Hindlimb muscle (tissue), 1 donor: ENCODE measurements at regions not wholly inside any gene's neighbourhood (a gene's known extent, or its start where the extent isn't known, plus 50 kb on each side); places are given as distances from the start of the nearest gene placed in this dataset.

ENCODE experiments used
- DNase-seq: peaks from one replicate; pipeline ENCODE4 v3.0.0-alpha.2; 2013

DNA sequence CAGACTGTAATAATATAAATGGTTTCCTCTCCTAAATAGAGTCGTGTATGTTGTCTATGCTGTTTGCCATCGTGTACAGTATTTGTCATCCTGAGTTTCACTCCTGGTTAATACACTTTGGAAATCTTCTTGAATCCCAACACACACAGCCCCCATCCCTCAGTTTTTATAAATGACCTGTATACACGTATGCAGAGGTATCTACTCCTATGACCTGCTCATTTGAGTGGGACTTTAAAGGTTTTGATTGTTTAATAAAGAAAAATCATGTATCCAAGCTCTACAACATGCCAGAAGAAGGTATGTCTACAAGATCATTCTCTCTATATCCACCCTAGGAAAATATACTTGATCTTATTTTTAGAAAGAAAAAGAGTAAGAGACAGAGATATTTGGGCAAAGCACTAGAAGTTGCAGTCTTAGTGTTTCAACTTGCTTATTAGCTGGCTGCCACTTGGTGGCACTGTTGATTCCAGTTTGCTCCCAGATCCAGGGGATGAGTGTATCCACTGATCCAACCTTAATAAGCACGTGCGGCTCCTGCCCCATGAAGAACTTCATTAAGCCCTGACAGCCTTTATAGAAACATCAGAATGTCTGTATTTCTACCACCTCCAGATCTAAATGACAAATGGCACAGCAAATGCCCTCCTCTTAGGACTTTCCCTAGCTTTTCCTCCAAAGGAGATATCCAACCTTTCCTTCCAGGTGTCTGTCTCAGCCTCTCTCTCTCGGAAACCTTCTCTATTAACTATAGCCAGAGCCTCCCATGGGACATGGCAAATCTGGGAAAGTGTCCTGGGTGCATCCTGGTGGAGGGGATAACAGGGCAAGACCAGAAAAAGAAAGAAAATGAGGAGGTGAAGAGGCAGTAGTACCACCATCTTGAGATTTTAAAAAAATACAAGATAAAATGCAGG is 181.6 kb upstream of the NEBL start:
- DNase-seq = peak; percentile 67

DNA sequence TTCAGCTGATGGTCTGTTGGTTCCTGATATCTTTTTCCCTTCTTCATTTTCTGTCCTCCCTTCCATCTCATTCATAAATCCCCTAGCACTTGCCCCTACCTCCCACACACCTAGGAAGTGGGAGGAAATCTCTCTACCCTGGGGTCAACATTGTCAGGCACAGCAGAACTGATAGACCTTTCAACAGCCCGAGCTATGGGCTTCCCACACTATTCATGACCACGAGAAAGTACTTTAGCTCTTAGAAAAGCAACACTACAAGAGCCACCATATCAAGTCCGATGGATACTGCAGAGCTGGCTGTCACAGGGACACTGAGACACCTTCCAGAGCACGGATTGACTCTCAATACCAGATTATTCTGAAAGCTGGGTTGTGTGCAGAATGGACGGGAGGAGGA is 180.6 kb upstream of the NEBL start:
- DNase-seq = no peak

DNA sequence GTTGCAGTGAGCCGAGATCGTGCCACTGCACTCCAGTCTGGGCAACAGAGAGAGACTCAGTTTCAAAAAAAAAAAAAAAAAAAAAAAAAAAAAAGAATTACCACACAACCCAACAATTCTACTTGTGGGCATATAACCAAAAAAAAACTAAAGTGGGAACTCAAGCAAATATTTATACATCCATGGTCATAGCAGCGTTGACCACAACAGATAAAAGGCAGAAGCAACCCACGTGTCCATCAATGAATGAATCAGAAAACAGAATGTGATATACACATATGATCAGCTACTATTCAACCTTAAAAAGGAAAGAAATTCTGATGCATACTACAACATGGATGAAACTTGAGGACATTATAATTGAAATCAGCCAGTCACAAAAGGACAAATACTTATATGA is 179.3 kb upstream of the NEBL start:
- DNase-seq = no peak

DNA sequence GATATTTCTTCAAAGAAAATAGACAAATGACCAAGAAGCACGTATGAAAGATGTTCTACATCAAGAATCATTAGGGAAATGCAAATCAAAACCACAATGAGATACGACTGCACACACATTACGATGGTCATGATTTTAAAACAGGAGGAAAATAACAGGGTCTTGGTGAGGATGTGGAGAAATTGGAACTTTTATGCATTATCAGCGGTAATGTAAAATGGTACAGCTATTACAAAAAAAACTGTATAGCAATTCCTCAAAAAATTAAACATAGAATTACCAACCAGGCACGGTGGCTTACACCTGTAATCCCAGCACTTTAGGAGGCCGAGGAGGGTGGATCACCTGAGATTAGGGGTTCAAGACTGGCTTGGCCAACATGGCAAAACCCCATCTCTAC is 178.8 kb upstream of the NEBL start:
- no peak for DNase-seq

DNA sequence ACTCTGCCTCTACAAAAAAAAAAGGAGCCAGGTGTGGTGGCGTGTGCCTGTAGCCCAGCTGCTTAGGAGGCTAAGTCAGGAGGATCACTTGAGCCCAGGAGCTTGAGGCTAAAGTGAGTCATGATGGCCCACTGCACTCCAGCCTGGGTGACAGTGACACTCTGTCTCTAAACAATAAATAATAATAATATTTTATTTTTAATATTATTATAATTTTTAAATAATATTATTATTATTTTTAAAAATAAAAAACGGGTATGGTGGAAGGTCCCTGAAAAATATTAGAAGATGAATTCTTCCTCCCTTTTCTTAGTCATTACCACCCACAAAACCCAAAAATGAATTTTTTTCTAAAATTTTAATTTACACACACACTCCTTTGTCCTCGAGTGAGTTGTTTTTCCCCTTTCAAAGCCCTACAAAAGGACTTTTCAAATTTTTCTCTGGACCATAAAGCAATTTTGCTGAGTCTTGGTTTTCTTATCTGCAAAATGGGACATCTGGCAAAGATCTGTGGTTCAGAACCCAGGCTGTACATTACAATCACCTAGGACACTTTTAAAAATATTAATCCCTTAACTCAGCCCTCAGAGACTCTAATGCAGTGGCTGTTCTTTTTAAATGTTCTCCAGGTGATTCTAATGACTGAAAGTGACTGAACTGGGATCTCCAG is 174.0 kb upstream of the NEBL start:
- DNase-seq = no peak

DNA sequence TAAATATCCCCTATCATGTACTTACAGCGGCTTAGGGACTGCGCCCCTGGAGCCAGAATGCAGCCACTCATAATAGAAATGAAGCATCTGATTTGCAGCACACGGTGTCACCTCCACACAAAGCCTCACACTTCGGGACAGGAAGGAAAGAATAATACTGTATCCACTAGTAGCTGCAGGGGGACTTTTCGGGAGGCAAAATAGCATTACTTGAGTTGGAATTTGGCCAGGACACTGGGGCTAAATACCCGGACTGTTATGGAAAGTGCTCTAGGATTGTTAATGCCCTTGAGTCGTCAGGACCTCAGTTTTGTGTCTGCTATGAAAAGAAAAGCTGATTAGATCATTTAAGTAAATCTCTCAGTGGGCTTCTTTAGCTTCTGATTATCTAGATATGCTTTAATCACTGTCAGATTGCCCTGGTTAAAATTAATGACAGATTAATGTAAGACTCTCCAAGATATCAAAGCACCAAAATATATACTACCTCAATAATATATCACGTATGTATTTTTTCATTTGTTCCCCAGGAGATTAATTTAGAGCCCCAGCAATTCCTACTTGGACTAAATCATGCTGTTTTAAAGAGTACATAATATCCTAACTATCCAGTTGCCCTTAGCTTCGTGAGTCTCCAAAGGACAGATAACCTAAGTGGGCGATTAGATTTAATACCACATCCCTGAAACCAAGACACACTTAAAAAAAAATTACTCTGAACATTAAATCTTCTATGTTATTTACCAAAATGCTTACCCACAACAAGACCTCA is 173.0 kb upstream of the NEBL start:
- DNase-seq = no peak

DNA sequence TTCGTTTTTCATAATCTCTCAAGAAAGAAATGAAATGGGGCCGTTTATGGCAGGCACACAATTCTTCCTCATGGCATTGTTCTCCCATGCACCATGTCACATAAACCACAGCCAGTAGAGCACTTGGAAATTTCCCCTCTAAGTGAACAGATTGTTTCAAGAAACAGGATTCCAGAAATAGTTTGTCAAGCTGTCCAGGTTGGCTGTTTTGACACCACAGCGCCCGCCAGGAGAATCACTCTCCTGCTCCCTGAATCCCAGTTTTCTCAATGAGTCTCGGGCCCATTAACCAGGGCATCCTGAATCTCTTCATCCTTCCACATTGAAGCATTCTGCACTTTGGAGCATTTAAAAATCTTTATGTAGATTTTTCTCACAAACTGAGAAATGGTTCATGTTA is 172.2 kb upstream of the NEBL start:
- DNase-seq = no peak

DNA sequence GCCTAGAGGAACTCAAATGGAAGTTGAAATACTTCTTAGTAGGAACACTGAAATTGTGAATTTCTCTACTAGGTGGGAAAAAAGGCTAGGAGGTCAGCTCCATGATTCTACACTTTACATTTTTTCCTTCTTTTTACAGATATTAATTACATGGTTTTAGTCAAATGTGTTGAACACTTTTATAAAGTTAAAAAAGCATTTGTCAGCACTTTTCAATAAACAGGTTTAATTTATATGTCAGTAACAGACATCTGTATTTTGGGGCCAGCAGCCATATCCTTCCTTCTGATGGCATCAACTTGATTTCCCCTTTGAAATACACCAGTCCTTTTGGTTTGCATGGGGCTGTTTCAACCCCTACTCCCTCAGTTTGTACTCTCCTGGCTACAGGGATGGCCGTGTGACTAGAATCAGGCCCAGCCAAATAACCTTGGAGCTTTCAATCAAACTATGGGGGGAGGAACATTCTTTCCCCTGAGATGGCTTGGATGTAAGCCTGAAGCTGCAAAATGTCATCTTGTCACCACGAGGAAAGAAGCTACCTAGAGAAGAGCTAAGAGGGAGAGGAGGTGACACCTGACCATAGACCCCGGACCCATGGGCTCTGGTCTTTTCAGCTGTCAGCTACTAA is 171.0 kb upstream of the NEBL start:
- DNase-seq = no peak

DNA sequence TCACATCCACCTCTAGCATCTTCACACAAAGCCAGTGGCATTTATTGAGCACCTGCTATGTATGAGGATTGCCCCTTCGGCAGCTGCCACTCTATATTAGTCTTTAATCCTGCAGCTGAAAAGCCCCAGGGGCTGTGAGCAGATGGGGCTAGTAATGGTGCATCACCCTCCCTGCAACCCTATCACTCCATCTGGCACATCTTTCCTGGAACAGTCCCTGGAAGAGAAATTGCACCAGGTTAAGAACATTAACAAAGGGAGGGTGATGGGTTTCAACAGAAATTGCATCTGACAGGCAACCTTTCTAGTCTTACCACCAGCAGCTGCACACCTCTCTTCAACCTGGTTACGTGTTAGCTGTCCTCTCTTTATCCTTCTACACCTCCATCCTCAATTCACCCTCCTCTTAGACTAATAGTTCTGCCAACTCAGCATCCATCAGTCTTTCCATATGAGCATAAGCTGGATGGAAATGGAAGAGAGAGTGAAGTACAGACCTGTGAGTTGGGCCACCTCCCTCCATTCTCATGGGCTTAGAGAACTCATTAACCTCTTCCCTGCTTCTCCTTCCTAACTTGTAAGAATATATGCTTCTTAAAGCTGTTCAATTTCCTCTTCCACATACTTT is 168.6 kb upstream of the NEBL start:
- DNase-seq = no peak

DNA sequence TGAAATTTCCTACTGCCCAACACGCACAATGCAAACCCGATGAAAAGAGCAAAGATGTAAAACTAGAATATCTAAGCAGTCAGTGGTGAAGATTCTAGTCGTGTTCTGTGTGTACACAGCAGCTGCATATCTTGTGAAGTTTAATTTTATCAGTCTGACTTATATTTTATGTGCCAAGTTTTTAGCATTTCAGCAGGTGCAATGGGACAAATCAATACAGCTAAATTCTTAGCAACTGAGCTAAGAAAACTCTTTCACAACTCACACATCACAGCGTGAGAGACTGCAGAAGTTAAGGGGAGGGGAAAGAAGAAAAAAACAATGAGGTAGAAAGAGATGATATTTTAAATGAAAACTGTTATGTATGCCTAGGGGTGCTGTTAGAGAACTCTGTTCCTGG is 164.9 kb upstream of the NEBL start:
- no peak for DNase-seq

DNA sequence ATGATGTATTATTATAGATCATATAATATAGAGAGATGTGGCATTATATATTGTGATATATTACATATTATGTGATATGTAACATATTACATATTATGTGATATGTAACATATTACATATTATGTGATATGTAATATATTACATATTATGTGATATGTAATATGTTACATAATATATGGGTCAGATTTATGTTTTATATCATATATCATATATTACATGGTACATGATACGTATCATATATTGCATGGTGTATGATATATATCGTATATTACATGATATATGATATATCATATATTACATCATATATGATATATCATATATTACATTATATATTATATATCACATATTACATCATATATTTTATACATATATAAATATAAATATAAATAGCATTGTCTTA is 164.1 kb upstream of the NEBL start:
- no peak for DNase-seq

DNA sequence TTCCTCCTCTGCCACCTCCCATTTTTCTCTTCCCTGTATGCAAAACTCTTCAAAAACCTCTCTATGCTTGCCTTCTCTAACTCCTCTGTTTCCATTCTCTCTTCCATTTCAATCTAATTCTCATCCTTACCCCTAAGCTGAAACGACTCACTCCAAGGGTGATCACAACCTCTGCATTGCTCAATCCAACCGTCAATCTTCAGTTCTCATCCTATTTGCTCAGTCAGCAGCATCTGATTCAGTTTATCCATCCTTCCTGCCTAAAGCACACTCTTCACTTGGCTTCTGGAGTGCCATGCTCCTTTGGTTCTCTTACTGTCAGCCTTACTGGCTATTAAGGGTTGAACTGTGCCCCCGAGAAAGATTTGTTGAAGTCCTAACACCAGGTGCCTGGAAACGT is 163.5 kb upstream of the NEBL start:
- no peak for DNase-seq

DNA sequence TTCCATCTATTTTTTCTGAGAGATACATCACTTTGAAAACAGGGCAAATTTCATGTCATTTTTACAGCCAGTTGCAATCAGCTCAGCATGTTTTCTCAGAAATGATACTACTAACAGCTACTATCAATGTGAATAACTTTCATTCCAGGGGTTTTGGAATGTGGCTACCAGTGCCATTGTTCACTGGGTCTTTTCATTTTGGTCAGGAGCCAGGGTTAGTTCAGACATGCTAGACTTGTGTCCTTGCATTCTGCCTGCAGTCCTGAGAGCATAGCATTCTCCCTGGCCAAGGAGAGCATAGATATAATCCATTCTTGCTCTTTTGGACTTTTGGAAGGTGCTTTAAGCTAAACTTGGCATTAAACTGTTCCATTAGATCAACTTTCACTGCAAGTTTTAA is 160.9 kb upstream of the NEBL start:
- no peak for DNase-seq

DNA sequence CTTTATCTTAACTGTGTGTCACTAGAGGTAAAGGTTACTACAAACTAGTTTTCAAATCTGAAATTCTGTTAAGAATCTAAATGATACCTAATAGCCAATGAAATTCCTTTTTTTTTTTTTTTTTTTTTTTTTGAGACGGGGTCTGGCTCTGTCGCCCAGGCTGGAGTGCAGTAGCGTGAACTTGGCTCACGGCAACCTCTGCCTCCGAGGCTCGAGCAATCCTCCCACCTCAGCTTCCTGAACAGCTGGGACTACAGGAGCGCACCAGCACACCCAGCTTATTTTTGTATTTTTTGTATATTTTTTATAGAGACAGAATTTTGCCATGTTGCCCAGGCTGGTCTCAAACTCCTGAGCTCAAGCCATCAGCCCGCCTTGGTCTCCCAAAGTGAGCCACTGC is 160.3 kb upstream of the NEBL start:
- no peak for DNase-seq

DNA sequence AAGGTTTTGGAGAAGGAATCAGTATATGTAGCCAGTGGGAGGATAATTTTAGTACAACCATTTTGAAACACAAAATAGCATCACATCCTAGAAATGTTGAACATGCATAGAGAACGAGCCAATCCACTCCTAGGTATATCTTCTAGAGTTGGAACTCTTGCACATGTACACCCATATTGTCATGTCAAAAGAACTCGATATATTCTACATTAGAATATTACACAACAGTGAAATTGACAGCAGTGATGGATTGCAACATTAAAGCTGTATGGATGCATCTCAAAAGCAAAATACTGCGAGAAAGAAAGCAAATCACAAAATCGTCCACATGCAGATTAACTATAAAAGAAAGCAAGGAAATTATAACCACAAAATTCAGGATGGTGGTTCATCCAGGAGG is 159.3 kb upstream of the NEBL start:
- DNase-seq = no peak

DNA sequence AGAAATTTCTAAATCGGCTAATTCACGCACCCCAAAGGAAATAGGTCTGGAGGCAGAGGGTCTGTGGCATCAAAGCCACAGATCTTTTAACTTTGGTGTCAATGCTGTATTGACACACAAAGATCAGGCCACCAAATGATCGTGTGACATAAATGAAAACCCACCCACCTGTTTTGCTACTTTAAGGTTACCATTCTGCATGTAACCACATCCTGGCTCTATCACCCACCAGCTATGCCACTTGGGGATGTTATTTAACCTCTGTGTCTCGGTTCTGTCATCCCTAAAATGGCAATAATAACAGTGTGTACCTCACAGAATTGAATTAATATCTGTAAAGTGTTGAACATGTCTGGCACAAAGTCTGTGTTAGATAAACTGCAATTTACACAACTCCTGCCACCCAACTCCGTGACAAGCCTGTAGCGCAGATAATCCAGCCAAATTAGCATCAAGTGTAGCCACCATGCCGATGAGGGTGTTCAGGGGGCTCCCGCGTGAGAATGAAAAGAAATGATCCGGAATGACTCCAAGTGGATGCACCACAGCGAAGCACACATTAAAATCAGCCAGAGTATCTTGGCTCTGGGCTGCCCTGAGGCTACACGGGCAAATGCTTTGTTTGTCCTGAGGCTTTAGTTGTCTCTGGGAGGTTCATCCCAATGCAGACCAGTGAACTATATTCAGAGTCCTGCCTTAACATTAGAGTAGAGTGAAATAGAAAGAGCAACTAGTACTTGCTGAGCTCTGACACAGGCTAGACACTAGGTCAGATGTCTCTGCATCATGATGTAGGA is 158.4 kb upstream of the NEBL start:
- DNase-seq = no peak

DNA sequence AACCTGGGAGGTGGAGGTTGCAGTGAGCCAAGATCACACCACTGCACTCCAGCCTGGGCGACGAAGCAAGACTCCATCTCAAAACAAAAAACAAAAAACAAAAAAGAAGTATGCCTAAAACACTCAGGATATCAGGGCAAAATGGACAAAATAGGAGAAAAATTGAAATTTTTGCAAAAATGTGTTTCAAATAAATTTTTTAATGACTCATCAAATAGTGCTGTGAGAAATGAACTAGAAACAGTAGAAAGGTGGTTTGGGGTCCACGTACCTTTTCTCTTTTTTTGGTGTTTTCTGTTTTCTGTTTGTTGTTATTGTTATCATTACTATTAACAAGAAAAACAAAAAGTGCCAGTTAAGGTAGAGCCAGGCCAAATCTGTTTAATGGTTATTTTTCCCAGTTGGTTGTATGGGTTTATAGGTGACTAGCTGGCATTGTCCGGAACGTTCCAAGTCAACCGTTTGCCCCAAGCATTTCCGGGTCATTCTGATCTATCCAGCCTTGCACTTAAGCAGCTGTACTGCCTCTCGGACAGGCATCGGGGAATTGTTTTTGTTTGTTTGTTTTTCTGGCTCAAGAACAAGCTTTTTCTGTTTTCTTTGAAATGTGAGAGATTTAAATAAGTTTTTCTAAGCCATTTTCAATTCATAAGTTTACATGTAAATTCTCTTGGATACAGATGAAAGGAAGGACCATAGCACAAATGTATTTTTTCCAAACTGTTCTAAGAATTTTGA is 157.0 kb upstream of the NEBL start:
- no peak for DNase-seq

DNA sequence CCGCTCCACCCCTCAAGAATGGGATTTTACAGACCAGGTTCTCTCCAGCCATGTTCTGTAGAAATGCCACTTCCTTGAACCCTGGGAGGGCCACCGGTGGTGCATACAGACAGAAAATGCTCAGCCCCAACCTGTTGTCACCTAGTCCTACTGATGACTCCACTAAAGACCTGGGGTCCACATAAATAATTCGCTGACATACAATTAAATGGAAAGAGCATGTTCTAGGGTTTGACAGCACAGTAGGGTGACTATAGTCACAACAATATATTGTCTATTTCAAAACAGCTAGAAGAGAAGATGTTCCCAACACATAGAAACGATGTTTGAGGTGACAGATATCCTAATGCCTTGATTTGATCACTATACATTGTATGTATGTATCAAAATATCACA is 155.6 kb upstream of the NEBL start:
- no peak for DNase-seq

DNA sequence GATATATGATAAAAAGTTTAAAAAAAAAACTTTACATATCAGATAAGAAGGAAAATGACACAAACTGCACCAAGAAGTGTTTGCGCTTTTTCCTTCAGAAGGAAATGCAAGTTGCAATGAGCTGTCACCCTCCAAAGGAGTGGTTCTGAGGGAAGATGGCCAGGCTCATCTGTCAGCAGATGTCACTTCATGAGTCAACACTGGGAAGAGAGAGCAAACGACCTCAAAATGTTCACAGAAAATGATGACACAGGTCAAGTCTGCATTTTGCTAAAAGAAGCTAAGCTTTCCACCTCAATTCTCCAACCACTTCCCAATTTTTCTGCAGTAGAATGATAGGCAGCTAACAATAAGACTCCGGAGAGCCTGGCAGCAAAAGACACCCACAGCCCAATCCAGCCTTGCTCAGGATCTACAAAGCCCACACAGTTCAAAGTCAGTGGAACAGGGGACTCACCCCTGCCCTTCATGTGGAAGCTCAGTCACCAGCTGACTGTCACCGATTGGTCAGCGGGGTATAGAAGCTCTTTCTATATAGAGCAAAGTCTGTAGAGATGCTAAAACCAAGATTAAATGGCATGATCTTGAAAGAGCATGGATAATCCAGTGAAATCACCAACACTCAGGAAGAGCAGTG is 155.1 kb upstream of the NEBL start:
- no peak for DNase-seq

DNA sequence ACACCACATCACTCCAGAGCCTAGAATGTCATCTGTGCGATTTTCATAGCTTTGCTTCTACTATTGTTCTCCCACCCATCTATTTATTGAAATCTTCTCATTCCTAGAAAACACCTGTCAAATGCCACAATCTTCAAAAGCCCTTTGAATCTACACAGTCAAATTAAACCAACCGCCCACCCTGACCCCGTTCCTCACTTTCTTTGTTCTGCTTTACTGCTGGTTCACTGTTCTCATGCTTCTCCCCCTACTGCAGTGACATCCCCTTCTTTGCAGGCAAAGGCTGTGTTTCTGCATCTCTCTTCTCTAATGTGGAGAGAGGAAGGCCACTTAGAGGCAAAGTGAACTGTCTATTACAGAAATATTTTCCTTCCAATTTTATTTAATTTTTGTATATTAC is 152.4 kb upstream of the NEBL start:
- DNase-seq = no peak
